NCI-H526 treated with DMSO at 0.1 percent for 48 hours (cell line): ENCODE measurements at regions not wholly inside any gene's neighbourhood (a gene's known extent, or its start where the extent isn't known, plus 50 kb on each side); places are given as distances from the start of the nearest gene placed in this dataset.

ENCODE experiments used
- DNase-seq: peaks from one replicate; lab custom pipeline; 2025; lab: John Stamatoyannopoulos, UW

DNA sequence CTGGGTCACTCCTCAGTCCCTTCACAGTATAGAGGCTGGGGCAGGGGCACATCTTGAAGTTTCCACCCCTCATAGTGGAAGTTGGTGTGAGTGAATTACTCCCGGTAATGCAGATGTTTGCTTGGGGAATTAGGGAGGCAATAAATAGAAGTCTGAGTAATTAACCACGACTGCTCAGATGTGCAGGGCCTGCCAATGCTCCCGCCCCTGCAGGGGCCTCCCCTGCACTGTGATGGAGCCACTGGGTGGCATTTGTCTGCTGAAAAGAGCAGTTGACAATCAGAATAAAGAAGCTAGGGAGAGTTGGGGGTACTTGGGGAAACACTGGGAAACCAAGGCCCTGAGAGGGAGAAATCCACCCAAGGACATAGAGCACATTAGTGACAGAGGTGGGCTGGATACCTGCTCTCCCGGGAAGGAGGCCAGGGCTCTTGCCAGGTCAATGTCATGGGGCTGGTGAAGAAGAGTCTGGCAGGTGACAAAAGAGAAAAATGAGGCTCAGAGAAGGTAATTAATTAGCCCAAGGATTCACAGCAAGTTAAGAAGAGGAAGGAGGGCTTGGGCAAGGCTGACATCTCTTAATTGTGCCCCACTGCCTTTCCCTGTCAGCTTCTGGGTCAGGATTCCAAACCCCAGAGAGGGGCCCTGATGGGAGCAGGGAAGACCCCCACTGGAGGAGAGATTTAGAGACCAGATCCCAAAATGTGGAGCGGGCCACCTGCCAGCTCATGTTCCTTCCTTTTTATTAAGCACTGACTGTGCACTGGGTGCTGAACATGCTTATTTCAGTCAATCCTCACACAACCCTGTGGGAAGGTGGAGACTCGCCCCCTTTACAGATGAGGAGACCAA lies 436.2 kb downstream of the MATN1 start:
- no peak for DNase-seq

DNA sequence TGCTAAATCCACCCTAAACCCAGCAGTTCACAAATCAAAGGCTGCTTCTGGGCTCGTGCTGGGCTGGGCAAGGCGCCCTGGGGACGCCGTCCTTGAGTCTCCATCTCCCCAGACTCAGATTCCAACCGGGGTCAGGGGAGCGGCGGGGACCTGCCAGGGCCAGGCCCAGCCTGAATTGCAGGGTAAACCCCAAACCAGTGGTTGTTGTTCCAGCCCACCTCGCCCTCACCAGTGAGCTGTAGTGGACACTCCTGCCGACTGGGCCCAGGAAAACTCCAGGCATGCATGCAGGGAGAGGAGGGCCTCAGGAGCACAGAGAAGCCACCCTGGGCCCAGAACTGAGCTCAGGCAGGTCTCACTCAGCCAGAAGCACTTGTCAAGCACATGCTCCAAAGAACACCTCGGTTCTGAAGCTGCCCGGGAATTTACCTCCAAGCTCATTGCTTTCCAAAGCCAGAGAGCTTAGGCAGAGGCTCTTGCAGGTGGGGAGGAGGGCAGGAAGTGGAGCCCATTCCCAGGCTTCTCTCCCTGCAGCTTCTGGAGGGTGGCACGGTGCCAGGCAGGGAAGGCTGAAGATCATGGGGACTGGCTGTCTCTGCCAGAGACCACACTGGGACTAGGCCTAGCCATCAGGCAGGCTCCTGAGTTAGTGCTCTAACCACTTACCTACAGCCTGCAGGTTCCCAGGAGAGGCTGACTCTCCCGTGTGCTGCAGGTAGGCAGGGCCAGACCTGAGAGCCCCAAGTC lies 437.0 kb downstream of the MATN1 start:
- DNase-seq: no peak

DNA sequence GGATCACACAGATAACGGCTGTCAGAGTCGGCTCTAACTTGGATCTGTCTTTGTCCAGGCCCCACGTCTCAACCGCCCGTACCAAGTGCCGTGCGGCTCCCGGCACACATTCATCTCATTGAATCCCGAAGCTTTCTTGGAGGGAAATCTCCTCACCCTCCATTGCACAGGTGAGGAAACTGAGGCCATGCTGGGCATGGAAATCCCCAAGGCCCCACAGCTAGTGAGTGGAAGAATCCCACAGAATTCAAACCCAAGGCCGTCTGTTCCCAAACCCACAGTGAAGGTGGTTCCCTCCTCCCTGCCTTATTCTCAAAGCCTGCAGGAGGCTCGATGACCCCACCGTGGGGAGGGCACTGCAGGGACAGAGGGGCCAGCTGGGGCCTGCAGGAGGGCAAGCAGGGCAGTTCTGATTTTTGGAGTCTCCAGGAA lies 437.9 kb downstream of the MATN1 start:
- DNase-seq: no peak

DNA sequence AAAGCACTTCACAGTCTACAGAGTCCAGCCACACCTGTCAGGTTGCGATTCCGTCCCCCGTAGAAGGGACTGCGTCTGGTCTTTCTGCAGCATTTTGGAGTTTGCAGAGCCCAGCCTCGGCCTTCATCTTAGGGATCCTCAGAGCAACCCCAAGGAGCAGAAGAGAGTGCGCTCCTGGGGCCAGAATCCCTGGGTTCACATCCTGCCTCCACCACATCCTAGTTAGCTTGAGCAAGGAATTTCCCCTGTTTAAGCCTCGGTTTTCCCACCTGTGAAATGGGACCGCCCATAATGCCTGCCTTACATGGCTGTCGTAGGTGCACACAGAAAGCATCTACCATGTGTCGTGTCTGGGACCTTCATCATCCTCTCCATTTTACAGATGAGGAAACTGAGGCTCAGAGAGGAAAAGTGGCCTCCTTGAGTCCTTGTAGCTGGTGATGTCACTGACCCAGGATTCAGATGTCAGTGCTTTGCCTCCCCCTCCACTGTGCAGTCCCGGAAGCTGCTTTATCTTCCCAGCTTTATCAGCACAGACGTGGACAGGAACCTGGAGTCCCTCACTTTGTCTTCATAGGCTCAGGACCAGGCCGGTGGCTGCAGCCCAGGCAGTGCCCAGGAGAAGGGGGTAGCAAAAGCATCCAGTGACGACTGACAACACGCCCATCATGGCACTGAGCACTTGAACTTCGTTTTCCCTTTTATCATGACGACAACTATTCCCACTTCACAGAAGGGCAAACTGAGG lies 438.5 kb downstream of the MATN1 start:
- DNase-seq: no peak

DNA sequence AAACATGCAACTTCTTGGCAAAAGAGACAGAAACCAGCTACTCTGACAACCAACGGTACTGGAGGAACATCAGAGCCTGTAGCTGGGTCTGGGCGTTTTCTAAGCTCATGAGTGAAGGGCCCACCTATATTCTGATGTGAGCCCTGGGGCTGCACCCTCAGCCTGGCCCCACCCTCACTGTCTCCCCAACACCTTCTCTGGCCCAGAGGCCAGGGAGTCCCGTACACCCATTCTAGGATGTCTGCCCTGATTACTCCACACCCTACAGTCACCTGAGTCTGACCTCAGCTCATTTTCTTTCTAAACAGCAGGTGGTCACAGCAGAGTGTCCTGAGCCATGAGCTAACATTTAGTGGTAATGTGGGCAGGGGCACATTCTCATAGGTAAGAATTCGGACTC lies 439.2 kb downstream of the MATN1 start:
- no peak for DNase-seq

DNA sequence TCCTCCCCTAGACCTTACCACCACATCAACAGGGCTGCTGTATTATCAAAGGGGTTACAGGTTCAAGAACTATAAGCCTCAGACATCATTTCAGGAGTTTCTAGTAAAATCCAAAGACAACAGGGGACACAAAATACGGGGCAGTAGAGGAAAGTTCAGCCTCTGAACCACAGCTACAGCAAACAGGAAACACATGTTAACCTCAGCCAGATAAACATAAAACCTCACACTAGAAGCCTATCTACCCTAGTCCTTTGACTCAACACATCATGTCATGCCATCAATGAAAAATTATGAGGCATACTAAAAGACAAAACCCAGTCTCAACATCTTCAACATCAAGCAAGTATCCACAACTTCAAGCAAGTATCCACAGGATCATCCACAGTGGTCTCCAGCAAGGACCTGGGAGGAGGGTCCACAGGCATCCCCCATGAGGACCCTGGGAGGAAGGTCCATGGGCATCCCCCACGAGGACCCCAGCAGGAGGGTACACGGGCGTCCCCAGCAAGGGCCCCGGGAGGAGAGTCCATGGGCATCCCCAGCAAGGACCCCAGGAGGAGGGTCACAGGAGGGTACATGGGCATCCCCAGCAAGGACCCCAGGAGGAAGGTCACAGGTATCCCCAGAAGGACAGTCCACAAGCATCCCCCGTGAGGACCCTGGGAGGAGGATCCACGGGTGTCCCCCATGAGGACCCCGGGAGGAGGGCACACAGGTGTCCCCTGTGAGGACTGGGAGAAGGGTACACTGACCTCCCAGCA lies 440.0 kb downstream of the MATN1 start:
- DNase-seq: no peak

DNA sequence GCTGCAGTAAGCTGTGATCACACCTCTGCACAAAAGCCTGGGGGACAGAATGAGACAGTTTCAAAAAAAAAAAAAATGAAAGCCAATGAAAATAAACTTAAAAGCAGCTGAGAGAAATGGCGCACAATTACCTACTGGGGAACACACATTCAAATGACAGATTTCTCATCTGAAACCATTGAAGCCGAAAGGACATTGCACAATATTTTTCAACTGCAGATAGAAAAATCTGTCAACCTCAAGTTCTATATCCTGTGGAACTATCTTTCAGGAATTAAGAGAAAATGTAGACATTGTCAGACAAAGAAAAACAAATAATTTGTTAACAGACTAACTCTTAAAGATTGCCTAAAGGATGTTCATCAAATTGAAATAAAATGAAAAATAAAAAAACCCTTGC lies 442.8 kb downstream of the MATN1 start:
- no peak for DNase-seq

DNA sequence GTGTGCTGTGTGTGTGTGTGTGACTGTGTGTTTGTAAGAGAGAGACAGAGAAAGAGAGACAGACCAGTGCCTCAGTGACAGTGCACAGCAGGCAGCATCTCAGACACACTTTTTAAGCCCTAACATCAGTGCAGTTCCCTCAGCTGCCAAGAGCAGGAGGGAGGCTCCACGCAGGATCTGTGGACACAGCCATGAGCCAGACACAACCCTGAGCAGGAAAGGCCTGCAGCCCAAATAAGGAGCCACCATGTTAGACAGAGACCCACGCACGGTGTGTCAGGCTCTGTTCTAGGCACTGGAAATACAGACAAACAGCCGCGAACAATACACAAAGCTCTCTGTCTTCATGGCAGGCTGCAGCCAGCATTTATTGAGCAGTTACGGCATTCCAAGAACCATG lies 445.5 kb downstream of the MATN1 start:
- no peak for DNase-seq

DNA sequence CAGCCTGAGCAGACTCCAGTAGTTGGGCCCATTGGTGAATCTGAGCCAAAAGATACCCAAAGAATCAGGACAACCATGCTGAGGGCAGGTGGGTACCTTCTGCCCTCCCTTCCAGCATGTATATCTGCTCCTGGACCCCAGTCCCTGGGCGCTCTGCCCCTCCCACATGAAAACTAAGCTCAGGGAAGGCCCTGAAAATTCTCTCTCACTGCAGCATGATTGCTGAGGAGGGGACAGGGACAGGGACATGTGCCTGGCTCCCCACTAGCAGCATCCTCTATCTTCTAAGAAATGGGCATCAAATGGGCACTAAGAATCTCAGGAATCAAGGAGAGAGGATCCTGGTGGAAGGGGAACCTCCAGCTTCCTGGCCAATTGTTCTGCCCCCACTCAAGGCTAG lies 446.0 kb downstream of the MATN1 start:
- DNase-seq: no peak

DNA sequence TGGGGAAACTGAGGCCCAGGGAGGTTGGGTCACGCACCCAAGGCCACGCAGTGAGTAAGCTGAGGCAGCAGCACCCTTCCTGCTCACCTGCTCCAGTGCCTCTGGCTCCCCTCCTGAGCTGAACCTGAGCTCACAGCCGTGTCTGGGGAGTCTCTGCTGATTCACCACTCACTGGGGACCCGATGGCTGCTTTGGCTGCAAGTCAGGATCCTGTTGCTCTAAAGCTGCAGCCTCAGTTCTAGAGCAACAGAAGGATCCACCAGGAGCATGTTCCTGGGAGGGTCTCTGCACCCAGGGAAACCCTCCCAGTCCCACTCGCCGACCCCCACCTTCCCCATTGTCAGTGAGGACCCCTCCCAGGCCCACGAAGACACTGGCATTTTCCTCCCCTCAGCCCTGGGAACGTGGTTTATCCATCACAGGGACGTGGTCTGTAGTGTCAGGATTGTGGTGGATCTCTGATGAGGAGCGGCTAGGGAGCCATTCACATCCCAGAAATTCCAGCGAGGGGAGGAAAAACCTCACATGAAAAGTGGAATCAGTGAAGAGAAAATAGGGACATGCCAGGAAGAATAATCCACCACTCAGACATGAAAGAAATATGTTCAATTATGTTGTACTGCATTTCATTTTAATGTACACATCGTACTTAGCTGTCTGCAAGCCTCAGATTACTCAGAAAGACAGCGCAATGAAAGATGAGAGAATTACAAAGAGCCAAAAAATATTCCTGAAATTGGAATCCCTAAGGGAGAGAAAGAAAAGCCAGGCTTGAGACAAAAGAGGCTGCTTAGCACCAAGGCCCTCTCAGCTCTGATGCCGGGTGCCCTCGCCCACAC lies 447.2 kb downstream of the MATN1 start:
- no peak for DNase-seq

DNA sequence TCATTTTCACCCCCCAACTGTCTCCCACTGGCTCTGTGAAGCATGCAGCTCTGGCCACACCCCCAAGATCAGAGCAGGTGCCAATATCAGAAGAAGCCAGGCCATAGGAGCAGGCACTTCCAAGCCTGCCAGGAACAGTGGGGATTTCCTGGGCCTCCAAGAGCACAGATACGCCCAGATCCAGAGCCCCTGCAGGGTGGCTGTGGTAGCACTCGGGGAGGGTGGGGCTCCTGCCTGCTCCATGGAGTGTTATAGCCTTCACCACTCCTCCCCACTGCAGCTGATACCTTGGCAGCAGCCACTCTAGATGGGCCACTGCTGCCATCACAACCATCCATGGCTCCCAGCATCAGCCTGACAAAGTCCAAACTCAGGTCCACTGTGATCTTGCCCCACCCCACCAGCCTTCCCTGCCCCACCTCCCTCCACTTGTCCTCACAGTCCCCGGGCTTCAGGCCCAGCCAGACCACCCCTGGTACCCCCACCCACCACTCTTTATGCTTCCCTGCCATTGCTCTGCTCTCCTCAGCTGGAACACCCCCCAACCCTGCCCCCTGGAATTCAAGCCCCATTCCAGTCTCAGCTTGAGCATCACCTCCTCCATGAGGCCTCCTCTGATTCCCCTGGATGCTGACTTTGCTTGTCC lies 448.3 kb downstream of the MATN1 start:
- DNase-seq: no peak

DNA sequence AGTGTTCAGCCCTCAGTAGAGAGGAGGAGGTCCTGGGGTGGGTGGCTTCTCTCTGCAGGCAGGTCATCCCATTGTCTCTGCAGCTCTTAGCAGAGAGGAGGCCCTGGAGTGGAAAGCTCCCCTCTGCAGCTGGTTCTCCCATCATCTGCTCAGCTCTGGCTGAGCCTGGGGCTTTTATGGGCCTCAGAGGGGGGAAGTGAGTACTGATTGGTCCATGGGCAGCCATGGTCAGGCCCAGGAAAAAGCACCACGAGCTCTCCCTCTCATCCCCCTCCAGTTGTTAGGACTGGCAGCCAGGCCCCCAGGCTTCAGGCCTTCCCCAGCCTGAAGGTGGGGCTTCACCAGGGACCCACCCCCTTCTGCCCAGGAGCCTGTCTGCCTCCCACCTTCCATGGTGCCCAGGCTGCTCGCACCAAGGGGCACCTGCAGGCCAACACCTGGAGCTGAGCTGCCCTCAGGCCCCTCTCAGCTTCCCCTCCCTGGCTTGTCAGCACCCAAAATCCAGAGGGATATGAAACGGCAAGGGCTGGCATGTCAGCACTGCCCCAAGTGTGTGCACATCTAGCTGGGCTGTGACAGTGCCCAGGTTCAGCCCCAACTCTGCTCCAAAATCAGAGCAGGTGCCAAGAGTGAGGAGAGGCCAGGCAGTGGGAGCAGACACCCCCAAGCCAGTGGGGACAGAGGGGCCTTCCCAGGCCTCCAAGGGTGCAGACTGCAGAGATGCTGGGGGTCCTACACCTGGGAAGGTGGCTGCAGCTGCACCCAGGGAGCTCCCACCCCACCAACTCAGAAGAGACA lies 449.0 kb downstream of the MATN1 start:
- DNase-seq: no peak

DNA sequence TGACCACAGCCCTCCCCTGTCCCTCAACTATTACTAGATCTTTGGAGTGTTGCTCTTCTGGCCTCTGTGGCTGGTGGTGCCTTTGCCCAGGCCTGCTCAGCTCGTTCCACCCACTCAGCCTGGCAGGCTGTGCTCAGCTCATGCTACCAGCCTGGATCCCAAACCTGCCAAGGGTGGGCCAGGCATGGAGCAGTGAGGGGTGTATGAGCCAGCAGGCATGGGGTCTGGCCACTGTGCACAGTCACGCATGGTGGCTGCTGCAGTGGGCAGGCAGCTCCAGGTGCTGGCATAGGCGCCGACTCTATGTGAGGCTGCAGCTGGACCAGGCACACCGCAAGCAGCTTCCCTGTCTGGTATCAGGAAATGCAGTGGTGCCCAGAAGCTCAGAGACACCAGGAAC lies 449.9 kb downstream of the MATN1 start:
- DNase-seq: no peak

DNA sequence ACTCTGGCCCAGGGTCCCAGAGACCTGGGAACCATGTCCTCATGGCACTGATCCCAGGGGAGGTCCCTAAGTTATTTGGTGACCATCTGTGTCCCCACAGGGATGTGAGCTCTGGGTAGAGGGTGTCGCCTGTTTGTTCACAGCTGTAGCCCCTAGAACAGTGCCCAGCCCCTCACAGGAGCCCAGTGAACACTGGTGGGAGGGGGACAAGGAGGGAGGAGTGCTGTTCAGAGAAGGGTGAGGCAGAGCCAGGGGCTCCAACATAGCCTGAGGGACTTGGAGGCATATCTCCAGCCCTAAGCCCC lies 450.4 kb downstream of the MATN1 start:
- DNase-seq: no peak

DNA sequence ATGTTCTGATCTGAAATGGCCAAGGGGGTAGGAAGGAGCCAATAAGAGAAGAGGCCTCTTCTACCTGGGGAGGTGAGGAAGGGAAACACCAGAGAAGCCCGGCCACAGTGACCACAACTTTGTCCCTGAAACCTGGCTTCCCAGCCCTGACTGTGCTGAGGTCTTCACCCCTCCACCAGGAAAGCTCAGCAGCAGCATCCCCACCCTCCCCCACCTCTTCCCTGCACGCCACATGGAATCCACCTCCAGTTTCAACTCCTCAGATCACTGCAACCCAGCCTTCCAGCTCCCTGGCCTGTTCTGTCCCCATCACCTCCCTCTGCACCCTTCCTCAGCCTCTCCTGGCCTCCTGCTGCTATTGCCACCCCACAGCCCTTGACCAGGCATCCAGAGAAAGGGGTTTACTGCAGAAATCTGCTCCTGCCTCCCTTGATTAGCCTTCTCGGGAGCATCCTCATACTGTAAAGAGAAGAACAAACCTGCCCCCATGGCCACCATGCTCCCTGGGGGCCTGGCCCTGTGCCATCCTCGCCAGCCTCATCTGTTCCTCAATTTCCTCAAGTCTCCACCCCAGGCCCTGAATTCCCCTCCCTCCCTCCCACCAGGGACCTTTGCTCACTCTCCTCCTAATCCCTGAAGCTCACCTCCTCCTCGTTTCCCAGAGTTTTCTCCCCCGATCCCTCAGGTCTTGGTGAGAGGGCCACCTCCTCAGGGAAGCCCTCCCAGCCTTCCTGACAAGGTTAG lies 450.9 kb downstream of the MATN1 start:
- DNase-seq: no peak

DNA sequence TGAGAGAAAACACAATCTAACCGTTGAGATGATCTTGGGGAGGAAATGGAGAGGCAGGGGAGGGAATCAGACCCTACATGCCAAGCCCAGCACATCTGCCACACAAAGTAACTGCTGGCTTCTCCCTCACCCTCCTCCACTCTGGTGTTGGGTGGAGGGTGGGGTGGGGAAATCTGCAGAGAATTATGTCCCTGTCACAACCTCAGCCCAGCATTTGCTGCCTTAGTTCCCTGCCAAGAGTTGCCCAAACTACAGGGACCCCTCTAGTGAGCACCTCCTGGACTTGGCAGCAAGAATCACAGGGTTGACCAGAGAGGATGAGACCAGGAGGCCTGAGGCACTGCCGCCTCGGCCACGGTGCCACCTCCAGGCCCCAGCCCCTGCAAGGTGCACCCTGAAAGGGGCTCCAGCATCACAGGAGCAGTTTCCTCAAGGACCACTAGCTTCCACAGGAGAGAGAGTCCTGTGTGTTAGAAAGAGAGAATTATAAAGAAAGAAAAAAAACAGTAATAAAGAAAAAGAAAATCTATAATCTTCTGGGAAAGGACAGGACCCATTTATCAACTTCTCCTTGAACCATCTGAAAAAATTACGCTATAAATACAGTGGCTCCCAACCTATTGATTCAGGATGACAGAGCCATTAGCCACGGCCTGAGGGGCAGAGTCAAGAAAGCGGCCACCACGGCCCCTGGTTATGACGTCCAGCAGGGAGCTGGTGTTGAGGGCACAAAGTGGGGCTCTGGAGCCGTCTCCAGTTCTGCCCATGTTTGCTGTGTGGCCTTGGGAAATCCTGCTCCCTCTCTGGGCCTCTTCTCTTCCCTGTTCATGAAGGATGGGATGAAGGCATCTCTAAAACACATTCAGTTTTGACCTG lies 451.7 kb downstream of the MATN1 start:
- no peak for DNase-seq

DNA sequence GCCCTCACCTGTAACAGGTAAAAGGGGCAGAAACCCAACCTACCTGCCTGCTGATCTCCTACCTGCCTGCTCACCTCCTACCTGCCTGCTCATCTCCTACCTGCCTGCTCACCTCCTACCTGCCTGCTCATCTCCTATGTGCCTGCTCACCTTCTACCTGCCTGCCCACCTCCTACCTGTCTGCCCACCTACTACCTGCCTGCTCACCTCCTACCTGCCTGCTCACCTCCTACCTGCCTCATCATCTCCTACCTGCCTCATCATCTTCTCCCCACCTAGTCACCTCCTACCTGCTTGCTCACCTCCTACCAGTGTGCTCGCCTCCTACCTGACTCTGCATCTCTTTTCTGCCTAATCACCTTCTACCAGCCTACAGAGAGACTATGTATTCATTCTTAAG lies 452.9 kb downstream of the MATN1 start:
- DNase-seq: no peak
